GM23248 (cell line): ENCODE measurements at regions not wholly inside any gene's neighbourhood (a gene's known extent, or its start where the extent isn't known, plus 50 kb on each side); places are given as distances from the start of the nearest gene placed in this dataset.

Experiments used
- EZH2 ChIP-seq: fragments of 200-600 bp; sonication (generic); IDR thresholded peaks from 2 replicates; pipeline ENCODE4 v1.6.1; 2018; ENCODE audit warnings: antibody characterized with exemption, mild to moderate bottlenecking; ENCODE audit not compliant: insufficient read depth, poor library complexity, severe bottlenecking
- EZH2phosphoT487 ChIP-seq: fragments of 200-600 bp; sonication (generic); IDR thresholded peaks from 2 replicates; pipeline ENCODE4 v1.6.1; 2018; ENCODE audit warnings: antibody characterized with exemption, moderate library complexity, mild to moderate bottlenecking, low read depth; ENCODE audit not compliant: insufficient read depth

DNA sequence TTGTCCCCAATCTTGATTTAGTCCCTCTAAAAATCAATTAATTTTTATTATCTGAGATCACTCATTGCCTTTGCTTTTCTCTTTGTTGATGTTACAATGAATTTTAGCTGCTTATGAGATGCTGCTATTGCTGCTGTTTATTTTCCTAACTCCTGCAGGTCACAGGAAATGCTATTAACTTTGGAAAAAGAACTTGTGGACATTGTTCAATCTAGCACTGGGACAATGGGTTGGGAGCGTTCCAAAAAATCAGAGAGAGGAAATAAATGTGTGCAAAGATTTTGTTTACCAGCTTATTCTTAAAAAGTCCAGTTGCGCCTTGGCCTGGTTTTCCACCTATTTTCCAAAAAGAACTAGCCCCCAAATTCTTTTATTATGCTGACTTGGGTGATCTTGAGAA, 268.3 kb downstream of the PTH2R start:
- TF ChIP-seq EZH2: no peak
- no peak for TF ChIP-seq EZH2phosphoT487
